H9 (cell line): ENCODE measurements at regions not wholly inside any gene's neighbourhood (a gene's known extent, or its start where the extent isn't known, plus 50 kb on each side); places are given as distances from the start of the nearest gene placed in this dataset.

ENCODE experiments used
- DNase-seq: peaks from one replicate; pipeline ENCODE4 v3.0.0-alpha.2; 2017
- H2AFZ ChIP-seq: one replicate; pipeline ENCODE4 v1.6.1; 2013; ENCODE audit warnings: mild to moderate bottlenecking, low read length, control low read depth, moderate library complexity
- H2AK5ac ChIP-seq: 2 replicates; pipeline ENCODE4 v1.6.1; 2013; ENCODE audit warnings: low read length, control low read depth, mixed read lengths; ENCODE audit not compliant: insufficient read length
- H2BK120ac ChIP-seq: one replicate; pipeline ENCODE4 v1.6.1; 2013; ENCODE audit warnings: low read depth, mild to moderate bottlenecking, low read length, control low read depth, inconsistent platforms; ENCODE audit not compliant: poor library complexity, severe bottlenecking
- H2BK12ac ChIP-seq: 2 replicates; pipeline ENCODE4 v1.6.1; 2013; ENCODE audit warnings: low read length, control low read depth, mixed read lengths, low read depth; ENCODE audit not compliant: insufficient read length
- H2BK15ac ChIP-seq: 2 replicates; pipeline ENCODE4 v1.6.1; 2013; ENCODE audit warnings: low read depth, low read length, control low read depth
- H2BK20ac ChIP-seq: one replicate; pipeline ENCODE4 v1.6.1; 2013; ENCODE audit warnings: low read depth, mild to moderate bottlenecking, low read length, control low read depth, inconsistent platforms; ENCODE audit not compliant: poor library complexity, severe bottlenecking
- H2BK5ac ChIP-seq: 2 replicates; pipeline ENCODE4 v1.6.1; 2013; ENCODE audit warnings: low read length, control low read depth, mixed read lengths; ENCODE audit not compliant: insufficient read length
- H3K14ac ChIP-seq: 2 replicates; pipeline ENCODE4 v1.6.1; 2013; ENCODE audit warnings: low read length, control low read depth; ENCODE audit not compliant: insufficient read depth
- H3K18ac ChIP-seq: 2 replicates; pipeline ENCODE4 v1.6.1; 2013; ENCODE audit warnings: low read depth, mild to moderate bottlenecking, mixed read lengths, low read length, control low read depth; ENCODE audit not compliant: insufficient read length
- H3K23ac ChIP-seq: 2 replicates; pipeline ENCODE4 v1.6.1; 2013; ENCODE audit warnings: low read length, control low read depth, mixed read lengths, low read depth; ENCODE audit not compliant: insufficient read length
- H3K23me2 ChIP-seq: 2 replicates; pipeline ENCODE4 v1.6.1; 2013; ENCODE audit warnings: low read depth, mild to moderate bottlenecking, mixed read lengths, low read length, control low read depth; ENCODE audit not compliant: insufficient read length, poor library complexity, severe bottlenecking
- H3K27ac ChIP-seq: 2 replicates; pipeline ENCODE4 v1.5.1; 2013; ENCODE audit warnings: low read length, control low read depth, mixed read lengths, low read depth; ENCODE audit not compliant: insufficient read length
- H3K27me3 ChIP-seq: 2 replicates; pipeline ENCODE4 v1.6.1; 2013; ENCODE audit warnings: low read length, control low read depth, inconsistent platforms; ENCODE audit not compliant: insufficient read depth
- H3K4ac ChIP-seq: 2 replicates; pipeline ENCODE4 v1.6.1; 2013; ENCODE audit warnings: low read depth, mild to moderate bottlenecking, control low read depth, inconsistent platforms, low read length, moderate library complexity
- H3K4me1 ChIP-seq: 2 replicates; pipeline ENCODE4 v1.6.1; 2013; ENCODE audit warnings: low read length, control low read depth, inconsistent platforms; ENCODE audit not compliant: insufficient read depth
- H3K4me2 ChIP-seq: 2 replicates; pipeline ENCODE4 v1.6.1; 2013; ENCODE audit warnings: low read length, control low read depth, mixed read lengths; ENCODE audit not compliant: insufficient read length, insufficient read depth
- H3K56ac ChIP-seq: 2 replicates; pipeline ENCODE4 v1.6.1; 2013; ENCODE audit warnings: low read depth, mild to moderate bottlenecking, mixed read lengths, low read length, control low read depth; ENCODE audit not compliant: insufficient read length
- H3K79me1 ChIP-seq: 2 replicates; pipeline ENCODE4 v1.6.1; 2013; ENCODE audit warnings: low read depth, mild to moderate bottlenecking, moderate library complexity, low read length, control low read depth, inconsistent platforms; ENCODE audit not compliant: insufficient read depth, poor library complexity, severe bottlenecking
- H3K79me2 ChIP-seq: 2 replicates; pipeline ENCODE4 v1.6.1; 2013; ENCODE audit warnings: low read length, control low read depth, inconsistent platforms; ENCODE audit not compliant: insufficient read depth
- H3K9ac ChIP-seq: 2 replicates; pipeline ENCODE4 v1.6.1; 2013; ENCODE audit warnings: low read length, control low read depth, mixed read lengths; ENCODE audit not compliant: insufficient read length; ENCODE audit errors: extremely low read depth
- H3K9me3 ChIP-seq: one replicate; pipeline ENCODE4 v1.6.1; 2013; ENCODE audit warnings: low read depth, low read length, inconsistent platforms; ENCODE audit not compliant: control insufficient read depth
- H3T11ph ChIP-seq: one replicate; pipeline ENCODE4 v1.6.1; 2013; ENCODE audit warnings: mild to moderate bottlenecking, low read length, control low read depth, inconsistent platforms
- H4K20me1 ChIP-seq: one replicate; pipeline ENCODE4 v1.6.1; 2013; ENCODE audit not compliant: control insufficient read depth, insufficient read length, insufficient read depth
- H4K5ac ChIP-seq: 2 replicates; pipeline ENCODE4 v1.6.1; 2013; ENCODE audit warnings: low read depth, mild to moderate bottlenecking, mixed read lengths, low read length, control low read depth; ENCODE audit not compliant: insufficient read length
- H4K8ac ChIP-seq: replicated peaks from 2 replicates; pipeline ENCODE4 v1.6.1; 2013; ENCODE audit warnings: low read length, control low read depth, mixed read lengths, low read depth; ENCODE audit not compliant: insufficient read length
- H4K91ac ChIP-seq: 2 replicates; pipeline ENCODE4 v1.6.1; 2013; ENCODE audit warnings: low read depth, mild to moderate bottlenecking, moderate library complexity, mixed read lengths, low read length, control low read depth; ENCODE audit not compliant: insufficient read length
- H3K27ac Mint-ChIP-seq, 3 experiments: 2 replicates in 2 of 3; 3 replicates in 1 of 3; pipeline ENCODE4 v1.8.0; 2020 to 2021; ENCODE audit warnings: mixed read lengths in 3 of 3, mild to moderate bottlenecking in 1 of 3, moderate library complexity in 1 of 3
- H3K27me3 Mint-ChIP-seq: 2 replicates; pipeline ENCODE4 v1.8.0; 2021; ENCODE audit warnings: low read depth, mild to moderate bottlenecking, moderate library complexity, mixed read lengths
- H3K36me3 Mint-ChIP-seq, 3 experiments: 2 replicates in 2 of 3; 3 replicates in 1 of 3; pipeline ENCODE4 v1.8.0; 2020 to 2021; ENCODE audit warnings: low read depth in 3 of 3, mixed read lengths in 3 of 3; ENCODE audit not compliant: insufficient read depth in 1 of 3
- H3K4me1 Mint-ChIP-seq, 2 experiments: 2 replicates each; pipeline ENCODE4 v1.8.0; 2020; ENCODE audit warnings: mixed read lengths in 2 of 2
- H3K4me3 Mint-ChIP-seq, 2 experiments: 2 replicates in 1 of 2; 3 replicates in 1 of 2; pipeline ENCODE4 v1.8.0; 2020 to 2021; ENCODE audit warnings: mild to moderate bottlenecking in 2 of 2, mixed read lengths in 2 of 2, moderate library complexity in 1 of 2
- H3K9me3 Mint-ChIP-seq, 2 experiments: 2 replicates in 1 of 2; 3 replicates in 1 of 2; pipeline ENCODE4 v1.8.0; 2020; ENCODE audit warnings: mild to moderate bottlenecking in 2 of 2, mixed read lengths in 2 of 2, moderate library complexity in 1 of 2
- WGBS: extraction: QIAGEN DNeasy Blood & Tissue Kit; methylation state at CpG from one replicate; pipeline ENCODE4 v1.1.7; 2013; ENCODE audit warnings: missing lambda C conversion rate, low lambda C conversion rate, mixed read lengths; ENCODE audit not compliant: insufficient read length; ENCODE audit errors: extremely low coverage; 5-methylcytosine and 5-hydroxymethylcytosine counted together
- TF ChIP-seq, protein P1 (sequence below): fragments of 200-600 bp; sonication (generic); conservative IDR thresholded peaks from 3 replicates; pipeline ENCODE4 v1.8.0; 2021; ENCODE audit warnings: antibody characterized with exemption, mild to moderate bottlenecking

DNA sequence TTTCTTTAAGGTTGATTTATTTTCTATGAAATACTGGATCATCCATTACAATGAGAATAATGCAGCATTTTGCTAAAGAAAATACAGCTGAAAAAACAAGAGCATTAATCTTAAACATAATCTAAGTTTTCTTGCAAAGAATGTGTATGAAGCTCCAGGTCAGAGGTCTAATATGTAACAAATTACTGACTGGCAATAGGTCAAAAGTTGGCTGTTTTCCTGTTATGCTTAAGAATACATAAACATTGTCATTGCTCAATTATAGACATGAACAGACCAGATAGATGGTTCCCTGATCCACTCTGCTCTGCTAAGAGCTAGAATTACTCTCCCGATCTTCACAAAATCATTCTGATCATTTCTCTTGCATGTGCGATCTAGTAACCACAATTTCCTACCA lies 718.6 kb downstream of the PDHA2 start:
- no peak overlapping the region for H3K18ac ChIP-seq
- H3K27ac Mint-ChIP-seq = no peak overlapping the region

More for the DNA sequence above, 718.6 kb downstream of the PDHA2 start:
- H2BK5ac ChIP-seq = no peak overlapping the region
- H3K9ac ChIP-seq = no peak overlapping the region
- H3K4me3 Mint-ChIP-seq = no peak overlapping the region
- H3K56ac ChIP-seq = no peak overlapping the region
- H3K9me3 ChIP-seq = no peaks in the 10 kb centered on the region
- H4K5ac ChIP-seq = no peak overlapping the region
- no peak overlapping the region for H3K4me2 ChIP-seq
- no peak overlapping the region for H3T11ph ChIP-seq
- no peaks in the 10 kb centered on the region for H3K4me1 Mint-ChIP-seq
- no peak overlapping the region for H4K8ac ChIP-seq
- H3K27ac ChIP-seq = no peak overlapping the region
- no peak overlapping the region for H2BK12ac ChIP-seq
- H3K27me3 ChIP-seq = no peaks in the 10 kb centered on the region
- H3K36me3 Mint-ChIP-seq = no peaks in the 10 kb centered on the region
- no peaks in the 10 kb centered on the region for H3K79me2 ChIP-seq
- TF ChIP-seq, protein P1, sequence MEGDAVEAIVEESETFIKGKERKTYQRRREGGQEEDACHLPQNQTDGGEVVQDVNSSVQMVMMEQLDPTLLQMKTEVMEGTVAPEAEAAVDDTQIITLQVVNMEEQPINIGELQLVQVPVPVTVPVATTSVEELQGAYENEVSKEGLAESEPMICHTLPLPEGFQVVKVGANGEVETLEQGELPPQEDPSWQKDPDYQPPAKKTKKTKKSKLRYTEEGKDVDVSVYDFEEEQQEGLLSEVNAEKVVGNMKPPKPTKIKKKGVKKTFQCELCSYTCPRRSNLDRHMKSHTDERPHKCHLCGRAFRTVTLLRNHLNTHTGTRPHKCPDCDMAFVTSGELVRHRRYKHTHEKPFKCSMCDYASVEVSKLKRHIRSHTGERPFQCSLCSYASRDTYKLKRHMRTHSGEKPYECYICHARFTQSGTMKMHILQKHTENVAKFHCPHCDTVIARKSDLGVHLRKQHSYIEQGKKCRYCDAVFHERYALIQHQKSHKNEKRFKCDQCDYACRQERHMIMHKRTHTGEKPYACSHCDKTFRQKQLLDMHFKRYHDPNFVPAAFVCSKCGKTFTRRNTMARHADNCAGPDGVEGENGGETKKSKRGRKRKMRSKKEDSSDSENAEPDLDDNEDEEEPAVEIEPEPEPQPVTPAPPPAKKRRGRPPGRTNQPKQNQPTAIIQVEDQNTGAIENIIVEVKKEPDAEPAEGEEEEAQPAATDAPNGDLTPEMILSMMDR = no peak
- H3K23ac ChIP-seq = no peak overlapping the region
- H3K14ac ChIP-seq = no peak overlapping the region
- no peaks in the 10 kb centered on the region for H4K20me1 ChIP-seq
- no peak overlapping the region for H2AFZ ChIP-seq
- no peak overlapping the region for H2BK15ac ChIP-seq
- no peak overlapping the region for H2AK5ac ChIP-seq
- H3K4me1 ChIP-seq = no peaks in the 10 kb centered on the region
- no peak overlapping the region for H2BK20ac ChIP-seq
- no peak overlapping the region for H3K4ac ChIP-seq
- H3K27me3 Mint-ChIP-seq = no peaks in the 10 kb centered on the region
- DNase-seq = no peak
- H3K79me1 ChIP-seq = no peaks in the 10 kb centered on the region
- no peak overlapping the region for H2BK120ac ChIP-seq
- WGBS = no CpG with 5 or more reads among the region's 2 CpGs
- H4K91ac ChIP-seq = no peak overlapping the region
- H3K9me3 Mint-ChIP-seq = no peaks in the 10 kb centered on the region
- H3K23me2 ChIP-seq = no peaks in the 10 kb centered on the region
